ENCODE measurements at regions not wholly inside any gene's neighbourhood (a gene's known extent, or its start where the extent isn't known, plus 50 kb on each side); places are given as distances from the start of the nearest gene placed in this dataset.

DNA sequence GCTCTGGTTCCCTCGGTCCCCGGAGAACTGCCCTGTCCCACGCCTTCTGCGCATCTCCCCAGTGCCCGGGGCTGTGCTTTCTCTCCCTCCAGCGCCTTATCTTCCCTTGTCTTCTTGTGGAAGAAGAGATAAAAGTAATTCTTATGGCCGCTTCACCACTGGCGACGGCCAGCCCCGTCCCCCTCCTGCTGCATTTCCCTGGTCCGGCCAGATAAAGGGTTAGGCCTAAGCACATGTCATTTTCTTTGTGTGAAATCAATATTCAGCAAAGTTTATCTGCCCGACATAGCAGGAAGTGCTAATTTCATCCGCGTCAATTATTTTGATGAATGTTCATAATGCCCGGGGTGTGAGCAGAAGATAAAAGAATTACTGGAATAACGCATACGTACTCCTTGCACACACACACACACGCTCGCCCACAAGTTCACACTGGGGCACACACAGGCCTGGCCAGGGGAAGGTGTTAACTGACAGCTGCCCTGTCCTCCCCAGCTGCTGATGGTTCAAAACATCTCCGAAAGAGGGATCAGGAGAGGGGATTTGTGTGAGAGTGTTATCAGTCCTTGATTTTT, 177.7 kb upstream of the LHX5 start:
- Histone ChIP-seq H3K4me1 (ENCODE audit: insufficient read depth) (no peaks in the 10 kb centered on the region), H3K27ac (ENCODE audit: low read depth) (no peak overlapping the region), H3K36me3 (ENCODE audit: insufficient read depth) (no peaks in the 10 kb centered on the region), H3K4me3 (ENCODE audit: low read depth, low read length) (no peak overlapping the region)
- no peak for DNase-seq (ENCODE audit: extremely low spot score)
- 29% methylated on average over 20 of the region's 20 CpGs for WGBS

- WGBS = 70% methylated on average over 4 of the region's 4 CpGs
- Histone ChIP-seq H3K27ac (ENCODE audit: low read depth) (no peak overlapping the region), H3K4me1 (ENCODE audit: insufficient read depth) (no peaks in the 10 kb centered on the region), H3K4me3 (ENCODE audit: low read depth, low read length) (no peak overlapping the region), H3K36me3 (ENCODE audit: insufficient read depth) (no peaks in the 10 kb centered on the region)
- no peak for DNase-seq (ENCODE audit: extremely low spot score)
These were observed 175.4 kb upstream of the LHX5 start for GRCh38 chr12:113647048-113647447.

GRCh38 chr12:113645603-113646002, 173.9 kb upstream of the LHX5 start:
- Histone ChIP-seq H3K36me3 (ENCODE audit: insufficient read depth) (no peaks in the 10 kb centered on the region), H3K27ac (ENCODE audit: low read depth) (no peak overlapping the region), H3K4me1 (ENCODE audit: insufficient read depth) (no peaks in the 10 kb centered on the region), H3K4me3 (ENCODE audit: low read depth, low read length) (no peak overlapping the region)
- WGBS = 26% methylated on average over 14 of the region's 14 CpGs
- DNase-seq (ENCODE audit: extremely low spot score) = no peak

GRCh38 chr12:113645183-113645582, 173.5 kb upstream of the LHX5 start:
- no peak overlapping the region for H3K4me3 ChIP-seq (ENCODE audit: low read depth, low read length)
- H3K27ac ChIP-seq (ENCODE audit: low read depth) = no peak overlapping the region
- no peaks in the 10 kb centered on the region for H3K4me1 ChIP-seq (ENCODE audit: insufficient read depth)
- WGBS = 69% methylated on average over 2 of the region's 2 CpGs
- DNase-seq (ENCODE audit: extremely low spot score) = no peak
- H3K36me3 ChIP-seq (ENCODE audit: insufficient read depth) = no peaks in the 10 kb centered on the region

- 47% methylated on average over 8 of the region's 8 CpGs for WGBS
- no peaks in the 10 kb centered on the region for H3K36me3 ChIP-seq (ENCODE audit: insufficient read depth)
- no peak overlapping the region for H3K4me3 ChIP-seq (ENCODE audit: low read depth, low read length)
- H3K27ac ChIP-seq (ENCODE audit: low read depth) = no peak overlapping the region
- no peaks in the 10 kb centered on the region for H3K4me1 ChIP-seq (ENCODE audit: insufficient read depth)
- no peak for DNase-seq (ENCODE audit: extremely low spot score)
These were observed 171.7 kb upstream of the LHX5 start for GRCh38 chr12:113643177-113643974.

DNA sequence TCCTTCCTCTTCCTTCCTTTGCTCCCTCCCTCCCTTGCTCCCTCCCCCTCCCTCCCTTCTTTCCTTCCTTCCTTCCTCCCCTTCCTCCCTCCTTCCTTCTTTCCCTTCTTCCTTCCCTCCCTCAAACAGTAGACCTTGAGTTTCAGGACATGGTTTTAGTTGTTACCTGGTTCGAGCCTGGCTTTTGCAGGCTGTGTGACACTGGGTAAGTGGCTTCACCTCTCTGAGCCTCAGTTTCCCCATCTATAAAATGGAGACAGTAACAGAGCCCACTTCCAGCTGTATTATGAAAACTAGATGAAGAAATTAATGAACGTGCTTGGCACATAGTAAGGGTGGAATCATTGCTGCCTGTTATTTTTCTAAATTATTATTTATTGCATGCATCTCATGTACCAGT, 171.0 kb upstream of the LHX5 start:
- Histone ChIP-seq H3K36me3 (ENCODE audit: insufficient read depth) (no peaks in the 10 kb centered on the region), H3K27ac (ENCODE audit: low read depth) (no peak overlapping the region), H3K4me3 (ENCODE audit: low read depth, low read length) (no peak overlapping the region), H3K4me1 (ENCODE audit: insufficient read depth) (no peaks in the 10 kb centered on the region)
- WGBS = 66% methylated on average over 2 of the region's 2 CpGs
- DNase-seq (ENCODE audit: extremely low spot score) = no peak

- no peak for DNase-seq (ENCODE audit: extremely low spot score)
- Histone ChIP-seq H3K4me1 (ENCODE audit: insufficient read depth) (no peaks in the 10 kb centered on the region), H3K4me3 (ENCODE audit: low read depth, low read length) (no peak overlapping the region), H3K27ac (ENCODE audit: low read depth) (no peak overlapping the region), H3K36me3 (ENCODE audit: insufficient read depth) (no peaks in the 10 kb centered on the region)
- 74% methylated on average over 3 of the region's 3 CpGs for WGBS
These were observed 170.5 kb upstream of the LHX5 start for GRCh38 chr12:113642216-113642615.

GRCh38 chr12:113641426-113642030, 169.9 kb upstream of the LHX5 start:
- WGBS = 12% methylated on average over 11 of the region's 11 CpGs
- no peaks in the 10 kb centered on the region for H3K36me3 ChIP-seq (ENCODE audit: insufficient read depth)
- no peaks in the 10 kb centered on the region for H3K4me1 ChIP-seq (ENCODE audit: insufficient read depth)
- H3K27ac ChIP-seq (ENCODE audit: low read depth) = no peak overlapping the region
- no peak for DNase-seq (ENCODE audit: extremely low spot score)
- H3K4me3 ChIP-seq (ENCODE audit: low read depth, low read length) = no peak overlapping the region

DNA sequence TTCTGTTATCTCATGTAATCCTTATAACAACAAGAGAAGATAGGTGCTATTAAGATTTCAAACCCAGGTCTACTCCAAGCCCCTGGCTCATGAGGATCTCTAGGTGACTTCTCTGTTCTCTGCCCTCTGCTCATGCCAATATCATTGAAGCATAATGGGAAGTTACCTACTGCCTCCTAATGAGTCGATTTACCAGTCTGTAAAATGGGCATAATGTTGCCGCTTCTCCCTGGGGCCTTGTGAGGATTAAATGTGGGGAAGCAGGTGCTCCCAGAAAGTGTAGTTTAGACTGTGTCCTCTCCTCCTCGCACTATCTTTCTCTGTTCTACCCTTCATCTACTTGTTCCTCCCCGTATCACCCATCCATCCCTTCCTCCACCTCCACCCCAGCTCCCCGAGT, 169.2 kb upstream of the LHX5 start:
- no peak for DNase-seq (ENCODE audit: extremely low spot score)
- no peaks in the 10 kb centered on the region for H3K36me3 ChIP-seq (ENCODE audit: insufficient read depth)
- H3K4me1 ChIP-seq (ENCODE audit: insufficient read depth) = no peaks in the 10 kb centered on the region
- H3K27ac ChIP-seq (ENCODE audit: low read depth) = no peak overlapping the region
- 69% methylated on average over 5 of the region's 5 CpGs for WGBS
- H3K4me3 ChIP-seq (ENCODE audit: low read depth, low read length) = no peak overlapping the region

DNA sequence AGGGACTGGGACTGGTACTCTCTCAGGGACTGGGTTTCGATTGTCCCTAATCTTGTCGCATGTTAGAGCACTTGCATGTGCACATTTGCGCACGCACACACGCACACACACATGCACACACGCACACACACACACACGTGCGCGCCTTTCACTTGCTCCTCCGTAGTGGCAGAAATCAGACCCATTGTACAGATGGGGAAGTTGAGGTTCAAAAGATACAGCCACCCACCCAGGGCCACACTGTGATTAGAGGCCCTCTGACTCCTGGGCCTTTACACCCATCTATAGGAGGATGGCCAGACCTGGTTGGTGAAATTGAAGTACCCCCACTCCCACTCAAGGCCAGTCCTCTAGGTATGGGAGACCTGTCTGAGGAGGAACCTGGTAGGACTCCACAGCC, 167.8 kb upstream of the LHX5 start:
- no peak overlapping the region for H3K4me3 ChIP-seq (ENCODE audit: low read depth, low read length)
- no peaks in the 10 kb centered on the region for H3K4me1 ChIP-seq (ENCODE audit: insufficient read depth)
- no peak overlapping the region for H3K27ac ChIP-seq (ENCODE audit: low read depth)
- H3K36me3 ChIP-seq (ENCODE audit: insufficient read depth) = no peaks in the 10 kb centered on the region
- DNase-seq (ENCODE audit: extremely low spot score) = no peak
- 92% methylated on average over 10 of the region's 10 CpGs for WGBS

- Histone ChIP-seq H3K4me1 (ENCODE audit: insufficient read depth) (no peaks in the 10 kb centered on the region), H3K4me3 (ENCODE audit: low read depth, low read length) (no peak overlapping the region), H3K36me3 (ENCODE audit: insufficient read depth) (no peaks in the 10 kb centered on the region), H3K27ac (ENCODE audit: low read depth) (no peak overlapping the region)
- WGBS = 9% methylated on average over 11 of the region's 11 CpGs
- DNase-seq (ENCODE audit: extremely low spot score) = no peak
These were observed 166.7 kb upstream of the LHX5 start for GRCh38 chr12:113638460-113638775.

DNA sequence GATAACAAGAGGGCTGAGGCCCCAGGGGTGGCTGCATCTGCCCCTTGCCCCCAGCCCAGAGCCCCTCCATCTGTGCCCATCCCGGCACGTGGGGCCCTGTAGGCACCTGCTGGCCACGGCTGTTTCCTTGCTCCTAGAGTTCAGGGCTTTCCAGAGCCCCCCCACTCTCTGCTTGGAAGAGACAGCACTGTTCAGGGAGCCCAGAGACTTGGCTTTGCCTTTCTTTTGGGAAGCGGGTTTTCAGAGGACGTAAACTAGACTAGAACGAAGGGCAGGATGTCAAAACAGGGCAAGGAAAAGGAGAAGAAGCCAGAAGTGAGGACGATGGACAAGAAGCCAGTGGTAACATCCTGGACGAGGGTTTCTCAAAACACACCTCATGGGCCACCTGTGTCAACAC, 163.3 kb upstream of the LHX5 start:
- Histone ChIP-seq H3K4me1 (ENCODE audit: insufficient read depth) (no peaks in the 10 kb centered on the region), H3K27ac (ENCODE audit: low read depth) (no peak overlapping the region), H3K4me3 (ENCODE audit: low read depth, low read length) (no peak overlapping the region), H3K36me3 (ENCODE audit: insufficient read depth) (no peaks in the 10 kb centered on the region)
- no peak for DNase-seq (ENCODE audit: extremely low spot score)
- WGBS = 49% methylated on average over 8 of the region's 8 CpGs

DNA sequence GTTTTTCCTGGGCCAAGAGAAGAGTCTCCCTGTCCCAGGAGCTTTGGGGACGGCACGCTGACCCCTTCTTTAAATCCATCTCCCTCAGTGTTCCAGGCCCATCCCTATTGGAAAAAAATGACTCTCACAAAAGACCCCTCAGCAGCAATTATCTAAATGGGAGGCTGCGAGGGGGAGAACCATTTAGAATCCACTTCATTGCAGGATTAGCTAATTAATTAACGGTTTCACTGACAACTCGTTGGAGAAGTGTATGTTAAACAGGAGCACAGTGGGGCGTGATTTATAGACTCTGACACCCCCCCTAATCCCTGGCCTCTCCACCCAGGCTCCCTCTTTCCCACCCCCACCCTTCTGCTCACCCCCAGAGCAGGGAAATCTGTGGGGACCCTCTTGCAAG, 162.8 kb upstream of the LHX5 start:
- no peaks in the 10 kb centered on the region for H3K36me3 ChIP-seq (ENCODE audit: insufficient read depth)
- WGBS = 36% methylated on average over 6 of the region's 6 CpGs
- DNase-seq (ENCODE audit: extremely low spot score) = no peak
- no peak overlapping the region for H3K27ac ChIP-seq (ENCODE audit: low read depth)
- H3K4me3 ChIP-seq (ENCODE audit: low read depth, low read length) = no peak overlapping the region
- H3K4me1 ChIP-seq (ENCODE audit: insufficient read depth) = no peaks in the 10 kb centered on the region

DNA sequence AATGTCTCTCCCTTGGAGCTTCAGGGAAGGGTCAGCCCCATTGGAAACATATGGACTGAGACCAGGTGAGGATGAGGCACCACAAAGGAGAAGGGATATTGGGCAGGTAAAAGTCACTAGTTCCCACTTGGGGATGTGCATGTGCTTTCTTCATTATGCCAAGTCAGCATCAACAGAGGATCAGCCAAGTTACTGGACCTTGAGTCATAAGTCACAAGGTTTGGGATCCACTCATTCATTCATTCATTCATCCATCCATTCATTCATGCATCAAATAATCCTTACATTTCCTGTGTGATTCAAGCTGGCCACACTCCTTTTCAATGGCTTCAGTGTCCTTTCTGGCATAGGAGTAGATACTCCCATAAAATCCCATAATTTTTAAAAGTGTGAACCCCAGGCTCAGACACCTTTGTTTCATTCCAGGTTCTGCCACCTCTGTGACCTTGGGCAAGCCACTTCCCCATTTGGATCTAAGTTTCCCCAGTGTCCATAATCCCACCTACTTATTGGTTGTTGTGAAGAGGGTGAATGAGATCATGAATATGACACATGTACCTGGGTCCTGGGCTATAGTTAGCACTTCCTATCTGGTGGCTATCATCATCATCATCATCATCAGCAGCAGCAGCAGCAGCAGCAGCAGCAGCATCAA, 162.1 kb upstream of the LHX5 start:
- no peaks in the 10 kb centered on the region for H3K4me1 ChIP-seq (ENCODE audit: insufficient read depth)

More for the DNA sequence above, 162.1 kb upstream of the LHX5 start:
- no peak for DNase-seq (ENCODE audit: extremely low spot score)
- H3K36me3 ChIP-seq (ENCODE audit: insufficient read depth) = no peaks in the 10 kb centered on the region
- H3K27ac ChIP-seq (ENCODE audit: low read depth) = no peak overlapping the region
- no peak overlapping the region for H3K4me3 ChIP-seq (ENCODE audit: low read depth, low read length)

Data from urinary bladder (tissue), 3 donors.